SK-N-SH treated with all-trans-retinoic acid at 6 μM for 48 hours (cell line): ENCODE measurements at regions not wholly inside any gene's neighbourhood (a gene's known extent, or its start where the extent isn't known, plus 50 kb on each side); places are given as distances from the start of the nearest gene placed in this dataset.

Experiments
- ATAC-seq: fragments of 200-7000 bp; cut with Tn5 transposase; 3 replicates; pipeline ENCODE4 v1.9.1; 2020; ENCODE audit warnings: mild to moderate bottlenecking, moderate library complexity
- ARNTL ChIP-seq: fragments of 450-650 bp; formaldehyde crosslinking; IDR thresholded peaks from 2 replicates; pipeline ENCODE4 v1.5.0; 2020; ENCODE audit warnings: low read depth, mild to moderate bottlenecking, moderate library complexity, borderline replicate concordance
- BACH2 ChIP-seq: fragments of 250-450 bp; sonication (Bioruptor Pico); IDR thresholded peaks from 2 replicates; pipeline ENCODE4 v1.9.0; 2021; ENCODE audit warnings: mild to moderate bottlenecking, borderline replicate concordance
- CSDC2 ChIP-seq: fragments of 250-450 bp; sonication (Bioruptor Pico); IDR thresholded peaks from 2 replicates; pipeline ENCODE4 v1.5.0; 2020; ENCODE audit warnings: mild to moderate bottlenecking, moderate library complexity
- ESRRG ChIP-seq: fragments of 250-450 bp; sonication (Bioruptor Pico); IDR thresholded peaks from 2 replicates; pipeline ENCODE4 v1.6.1; 2021; ENCODE audit warnings: mild to moderate bottlenecking
- GLIS3 ChIP-seq: fragments of 250-450 bp; sonication (Bioruptor Pico); IDR thresholded peaks from 2 replicates; pipeline ENCODE4 v1.5.0; 2020; ENCODE audit warnings: mild to moderate bottlenecking, moderate library complexity
- ISL1 ChIP-seq: fragments of 250-450 bp; sonication (Bioruptor Pico); IDR thresholded peaks from 2 replicates; pipeline ENCODE4 v2.1.2; 2022; ENCODE audit warnings: mild to moderate bottlenecking, moderate library complexity
- OSR1 ChIP-seq: fragments of 250-450 bp; sonication (Bioruptor Pico); IDR thresholded peaks from 2 replicates; pipeline ENCODE4 v1.8.0; 2022; ENCODE audit warnings: moderate library complexity, mild to moderate bottlenecking, inconsistent platforms
- PATZ1 ChIP-seq: fragments of 250-450 bp; sonication (Bioruptor Pico); IDR thresholded peaks from 2 replicates; pipeline ENCODE4 v1.8.0; 2020; ENCODE audit warnings: mild to moderate bottlenecking, moderate library complexity, borderline replicate concordance
- POU6F1 ChIP-seq: fragments of 250-450 bp; sonication (Bioruptor Pico); IDR thresholded peaks from 2 replicates; pipeline ENCODE4 v1.8.0; 2021; ENCODE audit warnings: low read depth, mild to moderate bottlenecking, moderate library complexity, borderline replicate concordance
- PPARA ChIP-seq: fragments of 250-450 bp; sonication (Bioruptor Pico); IDR thresholded peaks from 2 replicates; pipeline ENCODE4 v1.5.0; 2020; ENCODE audit warnings: mild to moderate bottlenecking, borderline replicate concordance
- RARB ChIP-seq: fragments of 250-450 bp; sonication (Bioruptor Pico); IDR thresholded peaks from 2 replicates; pipeline ENCODE4 v1.8.0; 2021; ENCODE audit warnings: mild to moderate bottlenecking, moderate library complexity
- TCF4 ChIP-seq: fragments of 250-450 bp; sonication (Bioruptor Pico); IDR thresholded peaks from 2 replicates; pipeline ENCODE4 v1.8.0; 2021; ENCODE audit warnings: mild to moderate bottlenecking, moderate library complexity, borderline replicate concordance
- TOX ChIP-seq: fragments of 250-450 bp; sonication (Bioruptor Pico); IDR thresholded peaks from 2 replicates; pipeline ENCODE4 v1.8.0; 2021; ENCODE audit warnings: mild to moderate bottlenecking, moderate library complexity, borderline replicate concordance
- TSHZ2 ChIP-seq: fragments of 250-450 bp; sonication (Bioruptor Pico); IDR thresholded peaks from 2 replicates; pipeline ENCODE4 v1.5.0; 2020; ENCODE audit warnings: mild to moderate bottlenecking, moderate library complexity
- ZC3H10 ChIP-seq: fragments of 250-450 bp; sonication (Bioruptor Pico); IDR thresholded peaks from 2 replicates; pipeline ENCODE4 v1.5.1; 2021; ENCODE audit warnings: mild to moderate bottlenecking, moderate library complexity
- ZFP3 ChIP-seq: fragments of 250-450 bp; sonication (Bioruptor Pico); IDR thresholded peaks from 2 replicates; pipeline ENCODE4 v1.5.0; 2020; ENCODE audit warnings: mild to moderate bottlenecking, moderate library complexity
- ZFP30 ChIP-seq: fragments of 450-650 bp; formaldehyde crosslinking; IDR thresholded peaks from 2 replicates; pipeline ENCODE4 v1.5.0; 2022; ENCODE audit warnings: mild to moderate bottlenecking, moderate library complexity
- ZNF565 ChIP-seq: fragments of 450-650 bp; formaldehyde crosslinking; conservative IDR thresholded peaks from 2 replicates; pipeline ENCODE4 v1.5.0; 2020; ENCODE audit warnings: low read depth, mild to moderate bottlenecking, moderate library complexity
- ZNF70 ChIP-seq: fragments of 450-650 bp; formaldehyde crosslinking; IDR thresholded peaks from 2 replicates; pipeline ENCODE4 v1.5.0; 2020; ENCODE audit warnings: mild to moderate bottlenecking, moderate library complexity
- ZNF8 ChIP-seq: fragments of 450-650 bp; formaldehyde crosslinking; IDR thresholded peaks from 2 replicates; pipeline ENCODE4 v1.5.0; 2020; ENCODE audit warnings: mild to moderate bottlenecking, moderate library complexity
- TF ChIP-seq, protein P1 (sequence below): fragments of 250-450 bp; sonication (Bioruptor Pico); IDR thresholded peaks from 2 replicates; pipeline ENCODE4 v1.5.1; 2020; ENCODE audit warnings: low read depth, mild to moderate bottlenecking, moderate library complexity
- TF ChIP-seq, protein P2 (sequence below): fragments of 250-450 bp; sonication (Bioruptor Pico); IDR thresholded peaks from 2 replicates; pipeline ENCODE4 v1.5.1; 2021; ENCODE audit warnings: mild to moderate bottlenecking, moderate library complexity

DNA sequence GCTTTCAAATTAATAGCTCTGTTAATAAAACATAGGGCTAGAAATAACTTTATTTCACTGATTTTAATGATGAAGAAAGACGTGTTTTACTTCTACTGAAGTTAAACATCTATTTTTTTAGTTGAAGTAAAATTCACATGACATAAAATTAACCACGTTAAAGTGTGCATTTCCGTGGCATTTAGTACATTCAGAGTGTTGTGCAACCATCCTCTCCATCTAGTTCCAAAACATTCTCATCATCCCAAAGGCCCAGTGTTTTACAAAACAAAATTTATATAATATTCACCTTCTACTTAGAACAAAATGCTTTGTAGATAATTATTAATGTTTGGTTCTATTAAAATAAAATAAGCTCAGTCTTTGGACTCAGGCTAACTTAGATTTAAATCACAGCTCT lies 108.5 kb upstream of the GNG12 start:
- ATAC-seq: no peak
- no peak for TF ChIP-seq ARNTL (CRISPR knock-in tag)
- TF ChIP-seq ISL1 (CRISPR knock-in tag): no peak
- no peak for TF ChIP-seq TOX
- TF ChIP-seq PPARA (CRISPR knock-in tag): no peak
- no peak for TF ChIP-seq OSR1
- TF ChIP-seq PATZ1 (CRISPR knock-in tag): no peak
- no peak for TF ChIP-seq RARB (CRISPR knock-in tag)
- TF ChIP-seq TSHZ2 (CRISPR knock-in tag): no peak
- TF ChIP-seq ESRRG: no peak
- no peak for TF ChIP-seq CSDC2 (CRISPR knock-in tag)
- TF ChIP-seq ZC3H10 (CRISPR knock-in tag): no peak

GRCh38 chr1:67941155-67941554 lies 107.9 kb upstream of the GNG12 start:
- no peak for ATAC-seq
- TF ChIP-seq BACH2 (no peak), POU6F1 (CRISPR knock-in tag) (no peak), ZNF8 (CRISPR knock-in tag) (no peak), GLIS3 (CRISPR knock-in tag) (no peak), TOX (no peak), ZFP3 (CRISPR knock-in tag) (no peak), TCF4 (CRISPR knock-in tag) (no peak), ZNF565 (CRISPR knock-in tag) (no peak), ZFP30 (CRISPR knock-in tag) (no peak), RARB (CRISPR knock-in tag) (no peak), ZC3H10 (CRISPR knock-in tag) (no peak), OSR1 (no peak)
- TF ChIP-seq, protein P1, sequence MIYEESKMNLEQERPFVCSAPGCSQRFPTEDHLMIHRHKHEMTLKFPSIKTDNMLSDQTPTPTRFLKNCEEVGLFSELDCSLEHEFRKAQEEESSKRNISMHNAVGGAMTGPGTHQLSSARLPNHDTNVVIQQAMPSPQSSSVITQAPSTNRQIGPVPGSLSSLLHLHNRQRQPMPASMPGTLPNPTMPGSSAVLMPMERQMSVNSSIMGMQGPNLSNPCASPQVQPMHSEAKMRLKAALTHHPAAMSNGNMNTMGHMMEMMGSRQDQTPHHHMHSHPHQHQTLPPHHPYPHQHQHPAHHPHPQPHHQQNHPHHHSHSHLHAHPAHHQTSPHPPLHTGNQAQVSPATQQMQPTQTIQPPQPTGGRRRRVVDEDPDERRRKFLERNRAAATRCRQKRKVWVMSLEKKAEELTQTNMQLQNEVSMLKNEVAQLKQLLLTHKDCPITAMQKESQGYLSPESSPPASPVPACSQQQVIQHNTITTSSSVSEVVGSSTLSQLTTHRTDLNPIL (CRISPR knock-in tag): no peak
- TF ChIP-seq, protein P2, sequence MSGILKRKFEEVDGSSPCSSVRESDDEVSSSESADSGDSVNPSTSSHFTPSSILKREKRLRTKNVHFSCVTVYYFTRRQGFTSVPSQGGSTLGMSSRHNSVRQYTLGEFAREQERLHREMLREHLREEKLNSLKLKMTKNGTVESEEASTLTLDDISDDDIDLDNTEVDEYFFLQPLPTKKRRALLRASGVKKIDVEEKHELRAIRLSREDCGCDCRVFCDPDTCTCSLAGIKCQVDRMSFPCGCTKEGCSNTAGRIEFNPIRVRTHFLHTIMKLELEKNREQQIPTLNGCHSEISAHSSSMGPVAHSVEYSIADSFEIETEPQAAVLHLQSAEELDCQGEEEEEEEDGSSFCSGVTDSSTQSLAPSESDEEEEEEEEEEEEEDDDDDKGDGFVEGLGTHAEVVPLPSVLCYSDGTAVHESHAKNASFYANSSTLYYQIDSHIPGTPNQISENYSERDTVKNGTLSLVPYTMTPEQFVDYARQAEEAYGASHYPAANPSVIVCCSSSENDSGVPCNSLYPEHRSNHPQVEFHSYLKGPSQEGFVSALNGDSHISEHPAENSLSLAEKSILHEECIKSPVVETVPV: no peak

DNA sequence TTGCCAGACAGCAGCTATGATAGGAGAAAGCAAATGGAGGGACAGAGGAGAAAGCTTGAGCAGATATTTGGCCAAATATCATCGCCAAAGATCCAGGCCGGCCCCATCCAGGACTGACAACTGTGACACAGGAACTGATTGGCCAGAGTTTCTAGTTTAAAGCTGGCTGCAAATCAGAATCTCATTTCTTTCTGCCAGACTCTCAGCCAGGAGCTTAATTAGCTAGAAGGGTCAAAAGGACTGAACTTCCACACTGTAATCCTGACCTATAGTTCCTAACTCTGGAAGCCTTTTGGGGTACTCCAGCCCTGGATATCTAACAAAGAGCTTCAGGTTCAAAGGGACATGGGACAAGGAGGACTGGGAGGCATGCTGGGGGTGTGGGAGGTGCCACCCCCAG lies 106.7 kb upstream of the GNG12 start:
- TF ChIP-seq, protein P1 (CRISPR knock-in tag): no peak
- no peak for TF ChIP-seq PPARA (CRISPR knock-in tag)
- TF ChIP-seq RARB (CRISPR knock-in tag): no peak
- no peak for TF ChIP-seq ZNF70 (CRISPR knock-in tag)
- no peak for TF ChIP-seq ZNF565 (CRISPR knock-in tag)
- TF ChIP-seq ZC3H10 (CRISPR knock-in tag): no peak
- no peak for TF ChIP-seq TSHZ2 (CRISPR knock-in tag)
- no peak for TF ChIP-seq OSR1
- no peak for TF ChIP-seq PATZ1 (CRISPR knock-in tag)
- no peak for ATAC-seq
